Fibroblast of mammary gland (primary cell): ENCODE measurements at regions not wholly inside any gene's neighbourhood (a gene's known extent, or its start where the extent isn't known, plus 50 kb on each side); places are given as distances from the start of the nearest gene placed in this dataset.

Source experiments
- DNase-seq: peaks from one replicate; pipeline ENCODE4 v3.0.0-alpha.2; 2010; ENCODE audit warnings: low read depth
- H3K4me3 ChIP-seq: 2 replicates; pipeline ENCODE4 v1.5.1; 2011; ENCODE audit warnings: low read depth, mild to moderate bottlenecking, low read length, moderate library complexity; ENCODE audit not compliant: control insufficient read depth
- TF ChIP-seq, protein P1 (sequence below): conservative IDR thresholded peaks from 2 replicates; pipeline ENCODE4 v1.5.1; 2011; ENCODE audit warnings: low read depth, low read length, inconsistent platforms; ENCODE audit not compliant: control insufficient read depth, insufficient read depth

DNA sequence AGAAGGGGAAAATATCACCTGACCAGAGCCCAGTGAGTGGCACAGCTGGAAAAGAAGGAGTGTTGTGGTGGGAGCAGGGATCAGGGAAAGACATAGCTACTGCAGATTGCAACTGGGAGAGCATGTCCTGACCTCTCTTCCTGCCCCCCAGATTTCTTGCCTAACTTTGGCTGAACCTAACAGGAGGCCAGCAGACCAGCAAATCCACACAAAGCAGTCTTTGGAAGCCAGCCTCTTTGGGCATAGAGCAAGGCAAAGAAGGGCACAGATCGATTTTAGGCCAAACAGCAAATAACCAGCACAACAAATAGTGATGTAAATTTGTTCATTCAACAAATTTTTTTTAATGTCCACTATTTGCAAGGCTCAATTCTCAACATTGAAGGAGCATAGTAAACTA is 433.2 kb upstream of the GHITM start:
- no peak overlapping the region for H3K4me3 ChIP-seq
- no peak for DNase-seq
- TF ChIP-seq, protein P1, sequence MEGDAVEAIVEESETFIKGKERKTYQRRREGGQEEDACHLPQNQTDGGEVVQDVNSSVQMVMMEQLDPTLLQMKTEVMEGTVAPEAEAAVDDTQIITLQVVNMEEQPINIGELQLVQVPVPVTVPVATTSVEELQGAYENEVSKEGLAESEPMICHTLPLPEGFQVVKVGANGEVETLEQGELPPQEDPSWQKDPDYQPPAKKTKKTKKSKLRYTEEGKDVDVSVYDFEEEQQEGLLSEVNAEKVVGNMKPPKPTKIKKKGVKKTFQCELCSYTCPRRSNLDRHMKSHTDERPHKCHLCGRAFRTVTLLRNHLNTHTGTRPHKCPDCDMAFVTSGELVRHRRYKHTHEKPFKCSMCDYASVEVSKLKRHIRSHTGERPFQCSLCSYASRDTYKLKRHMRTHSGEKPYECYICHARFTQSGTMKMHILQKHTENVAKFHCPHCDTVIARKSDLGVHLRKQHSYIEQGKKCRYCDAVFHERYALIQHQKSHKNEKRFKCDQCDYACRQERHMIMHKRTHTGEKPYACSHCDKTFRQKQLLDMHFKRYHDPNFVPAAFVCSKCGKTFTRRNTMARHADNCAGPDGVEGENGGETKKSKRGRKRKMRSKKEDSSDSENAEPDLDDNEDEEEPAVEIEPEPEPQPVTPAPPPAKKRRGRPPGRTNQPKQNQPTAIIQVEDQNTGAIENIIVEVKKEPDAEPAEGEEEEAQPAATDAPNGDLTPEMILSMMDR: no peak

- TF ChIP-seq, protein P1: no peak
- no peak overlapping the region for H3K4me3 ChIP-seq
- no peak for DNase-seq
These were observed 432.2 kb upstream of the GHITM start for GRCh38 chr10:83706952-83707582.

DNA sequence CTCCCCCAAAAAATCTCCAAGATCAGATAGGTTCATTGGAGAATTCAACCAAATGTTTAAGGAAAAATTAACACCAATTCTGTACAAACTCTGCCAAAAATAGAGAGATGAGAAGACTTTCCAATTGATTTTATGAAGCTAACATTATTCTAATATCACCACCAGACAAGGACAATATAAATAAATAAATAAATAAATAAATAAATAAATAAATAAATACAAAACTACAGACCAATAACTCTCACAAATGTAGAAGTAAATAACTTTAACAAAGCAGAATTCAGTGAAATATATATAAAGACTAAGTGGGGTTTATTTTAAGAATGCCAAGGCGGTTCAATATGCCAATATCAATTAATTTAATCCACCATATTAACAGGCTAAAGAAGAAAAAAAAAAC is 425.9 kb upstream of the GHITM start:
- TF ChIP-seq, protein P1: no peak
- no peak for DNase-seq
- H3K4me3 ChIP-seq: no peak overlapping the region

- TF ChIP-seq, protein P1: no peak
- H3K4me3 ChIP-seq: no peak overlapping the region
These were observed 416.2 kb upstream of the GHITM start for GRCh38 chr10:83723080-83723479.

GRCh38 chr10:83724471-83725241 is 414.7 kb upstream of the GHITM start:
- no peak overlapping the region for H3K4me3 ChIP-seq
- TF ChIP-seq, protein P1: no peak
- DNase-seq: no peak

More at GRCh38 chr10:83723080-83723479, 416.2 kb upstream of the GHITM start:
- no peak for DNase-seq

GRCh38 chr10:83725567-83725966 is 413.7 kb upstream of the GHITM start:
- DNase-seq: no peak
- no peak overlapping the region for H3K4me3 ChIP-seq
- TF ChIP-seq, protein P1: no peak
